Thyroid gland (tissue), 4 donors: ENCODE measurements at regions not wholly inside any gene's neighbourhood (a gene's known extent, or its start where the extent isn't known, plus 50 kb on each side); places are given as distances from the start of the nearest gene placed in this dataset.

Source experiments
- CTCF ChIP-seq, 6 experiments: fragments of 200-600 bp in 3 of 6; fragments of 450-650 bp in 3 of 6; sonication (generic) in 3 of 6; IDR thresholded peaks; one replicate each; pipeline ENCODE4 v1.5.1; 2016 to 2019; ENCODE audit warnings: antibody characterized with exemption in 6 of 6, mild to moderate bottlenecking in 2 of 6, inconsistent platforms in 1 of 6, moderate library complexity in 1 of 6
- POLR2A ChIP-seq, 2 donors: fragments of 450-650 bp; IDR thresholded peaks; one replicate each; pipeline ENCODE4 v1.6.1; 2017; ENCODE audit warnings: antibody characterized with exemption in 2 of 2, mild to moderate bottlenecking in 2 of 2, moderate library complexity in 1 of 2

GRCh38 chr16:51341204-51341603, 190.1 kb upstream of the SALL1 start:
- TF ChIP-seq POLR2A (IDR thresholded peaks at IDR 0.05), result no peak
- TF ChIP-seq CTCF (IDR thresholded peaks at IDR 0.05), result no peak
